ENCODE measurements at regions not wholly inside any gene's neighbourhood (a gene's known extent, or its start where the extent isn't known, plus 50 kb on each side); places are given as distances from the start of the nearest gene placed in this dataset.

DNA sequence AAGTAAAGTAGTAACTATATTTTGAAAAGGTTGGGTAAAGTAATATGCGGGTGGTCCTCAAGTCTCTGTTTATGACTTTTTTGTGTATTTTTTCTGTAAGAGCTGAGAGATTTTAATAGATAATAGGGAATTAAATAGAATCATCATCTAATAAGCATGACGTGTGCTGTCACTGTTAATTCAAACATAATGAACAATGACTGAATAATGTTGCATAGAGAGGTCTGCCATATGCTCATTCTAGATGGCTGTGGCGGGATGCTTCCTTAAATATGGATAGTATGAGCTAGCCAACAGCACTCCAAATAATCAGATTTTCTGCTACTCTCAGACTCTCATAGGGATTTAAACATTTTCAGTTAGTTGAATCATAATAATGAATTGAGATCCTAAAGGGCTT lies 302.8 kb upstream of the RBMS3 start (continued):
- TF ChIP-seq CTBP2 (IDR thresholded peaks at IDR 0.05; ENCODE audit: borderline replicate concordance, insufficient read depth, insufficient read length, low read length) = no peak
- TF ChIP-seq, protein P1, sequence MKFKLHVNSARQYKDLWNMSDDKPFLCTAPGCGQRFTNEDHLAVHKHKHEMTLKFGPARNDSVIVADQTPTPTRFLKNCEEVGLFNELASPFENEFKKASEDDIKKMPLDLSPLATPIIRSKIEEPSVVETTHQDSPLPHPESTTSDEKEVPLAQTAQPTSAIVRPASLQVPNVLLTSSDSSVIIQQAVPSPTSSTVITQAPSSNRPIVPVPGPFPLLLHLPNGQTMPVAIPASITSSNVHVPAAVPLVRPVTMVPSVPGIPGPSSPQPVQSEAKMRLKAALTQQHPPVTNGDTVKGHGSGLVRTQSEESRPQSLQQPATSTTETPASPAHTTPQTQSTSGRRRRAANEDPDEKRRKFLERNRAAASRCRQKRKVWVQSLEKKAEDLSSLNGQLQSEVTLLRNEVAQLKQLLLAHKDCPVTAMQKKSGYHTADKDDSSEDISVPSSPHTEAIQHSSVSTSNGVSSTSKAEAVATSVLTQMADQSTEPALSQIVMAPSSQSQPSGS (IDR thresholded peaks at IDR 0.05; ENCODE audit: low read length) = no peak
- no peak for TF ChIP-seq EP300 (IDR thresholded peaks at IDR 0.05; ENCODE audit: borderline replicate concordance in 1 of 2, low read depth in 2 of 2, low read length in 2 of 2)

Data from H1 (cell line).